OCI-LY1 (cell line): ENCODE measurements at regions not wholly inside any gene's neighbourhood (a gene's known extent, or its start where the extent isn't known, plus 50 kb on each side); places are given as distances from the start of the nearest gene placed in this dataset.
"Not testable (repeated sequence)": the region's sequence is repeated elsewhere in the genome, so short reads cannot be mapped to it uniquely, and the experiment has no call there.

Experiments used
- CTCF ChIP-seq: fragments of 200-600 bp; sonication (generic), shearing (Covaris generic); IDR thresholded peaks from 2 replicates; pipeline ENCODE4 v1.5.1; 2017; ENCODE audit warnings: mild to moderate bottlenecking, antibody characterized with exemption, low read length, moderate library complexity, mixed read lengths
- EZH2 ChIP-seq: fragments of 200-600 bp; sonication (generic), shearing (Covaris generic); IDR thresholded peaks from 2 replicates; pipeline ENCODE4 v1.8.0; 2017; ENCODE audit warnings: borderline replicate concordance, mixed run types, mild to moderate bottlenecking, antibody characterized with exemption, low read length, moderate library complexity, mixed read lengths

DNA sequence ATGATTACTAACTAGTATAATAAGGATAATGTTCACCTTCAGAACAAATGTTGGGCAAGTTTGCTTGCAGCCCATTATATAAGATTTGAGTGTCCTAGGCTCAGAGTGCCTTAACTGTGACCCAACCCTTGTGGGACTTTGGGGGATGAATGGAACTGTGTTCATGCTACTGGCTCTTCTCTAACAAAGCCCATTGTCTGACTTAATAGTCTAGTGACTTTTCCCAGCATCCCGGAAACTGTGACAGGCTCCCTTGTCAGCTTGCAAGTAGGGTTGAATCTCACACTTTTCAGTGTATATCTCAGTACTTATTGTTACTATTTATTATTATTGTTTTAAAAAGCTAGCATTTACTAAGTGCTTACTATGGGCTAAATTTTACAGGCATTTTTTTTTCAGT is 729.2 kb downstream of the PRIM2 start:
- not testable (repeated sequence) for TF ChIP-seq CTCF, EZH2
